WTC11 (cell line): ENCODE measurements at regions not wholly inside any gene's neighbourhood (a gene's known extent, or its start where the extent isn't known, plus 50 kb on each side); places are given as distances from the start of the nearest gene placed in this dataset.

Experiments
- ATAC-seq: fragments of 200-7000 bp; cut with Tn5 transposase; 2 replicates; pipeline ENCODE4 v1.10.0; 2021; ENCODE audit warnings: mild to moderate bottlenecking, moderate library complexity
- CTCF ChIA-PET: fragments of 300-600 bp; sonication (Branson Sonifier 250); formaldehyde crosslinking; loops from one replicate; lab custom pipeline; 2021; ENCODE audit warnings: antibody characterized with exemption; lab: Charles Lee
- POLR2A ChIA-PET: fragments of 350-600 bp; sonication (Branson Sonifier 250); formaldehyde crosslinking; loops from one replicate; lab custom pipeline; 2021; ENCODE audit warnings: antibody characterized with exemption; lab: Charles Lee
- DNase-seq: peaks from one replicate; pipeline ENCODE4 v3.0.0; 2021; ENCODE audit warnings: low spot score
- H3K27ac Mint-ChIP-seq: 2 replicates; pipeline ENCODE4 v1.8.0; 2021; ENCODE audit warnings: mixed read lengths
- H3K27me3 Mint-ChIP-seq: 2 replicates; pipeline ENCODE4 v1.8.0; 2021; ENCODE audit warnings: low read depth, mild to moderate bottlenecking, moderate library complexity, mixed read lengths
- H3K36me3 Mint-ChIP-seq: 2 replicates; pipeline ENCODE4 v1.8.0; 2021; ENCODE audit warnings: mixed read lengths
- H3K4me1 Mint-ChIP-seq: 2 replicates; pipeline ENCODE4 v1.8.0; 2022; ENCODE audit warnings: mixed read lengths
- H3K4me3 Mint-ChIP-seq: 2 replicates; pipeline ENCODE4 v1.8.0; 2021; ENCODE audit warnings: mild to moderate bottlenecking, moderate library complexity, mixed read lengths
- H3K9me3 Mint-ChIP-seq: 2 replicates; pipeline ENCODE4 v1.8.0; 2021; ENCODE audit warnings: mixed read lengths
- FOXP4 ChIP-seq: sonication (generic); formaldehyde crosslinking; IDR thresholded peaks from 2 replicates; pipeline ENCODE4 v1.8.0; 2022; ENCODE audit warnings: mild to moderate bottlenecking, missing genetic modification reagents
- GRHL2 ChIP-seq: fragments of 250-450 bp; sonication (Bioruptor Pico); IDR thresholded peaks from 2 replicates; pipeline ENCODE4 v1.8.0; 2022; ENCODE audit warnings: mild to moderate bottlenecking, moderate library complexity; ENCODE audit not compliant: insufficient replicate concordance, severe bottlenecking
- SOX15 ChIP-seq: fragments of 250-450 bp; sonication (Bioruptor Pico); IDR thresholded peaks from 2 replicates; pipeline ENCODE4 v1.9.0; 2021; ENCODE audit warnings: mild to moderate bottlenecking
- ZNF317 ChIP-seq: sonication (generic); formaldehyde crosslinking; IDR thresholded peaks from 2 replicates; pipeline ENCODE4 v1.8.1; 2023; ENCODE audit warnings: low read depth, mild to moderate bottlenecking, moderate library complexity, missing genetic modification reagents, borderline replicate concordance
- ZNF425 ChIP-seq: fragments of 250-450 bp; sonication (Bioruptor Pico); conservative IDR thresholded peaks from 2 replicates; pipeline ENCODE4 v1.9.0; 2021; ENCODE audit warnings: mild to moderate bottlenecking
- ZNF671 ChIP-seq: fragments of 250-450 bp; sonication (Bioruptor Pico); IDR thresholded peaks from 2 replicates; pipeline ENCODE4 v1.8.0; 2021; ENCODE audit warnings: mild to moderate bottlenecking
- TF ChIP-seq, protein P1 (sequence below): sonication (generic); formaldehyde crosslinking; IDR thresholded peaks from 2 replicates; pipeline ENCODE4 v1.8.1; 2023; ENCODE audit warnings: mild to moderate bottlenecking, missing genetic modification reagents
- TF ChIP-seq, protein P2 (sequence below): sonication (generic); formaldehyde crosslinking; IDR thresholded peaks from 2 replicates; pipeline ENCODE4 v1.8.1; 2022; ENCODE audit warnings: missing genetic modification reagents, borderline replicate concordance
- TF ChIP-seq, protein P3 (sequence below): fragments of 250-450 bp; sonication (Bioruptor Pico); IDR thresholded peaks from 2 replicates; pipeline ENCODE4 v2.1.2; 2022; ENCODE audit warnings: mild to moderate bottlenecking, moderate library complexity
- TF ChIP-seq, protein P4 (sequence below): sonication (generic); formaldehyde crosslinking; IDR thresholded peaks from 2 replicates; pipeline ENCODE4 v1.8.1; 2022; ENCODE audit warnings: low read depth, missing genetic modification reagents, borderline replicate concordance
- TF ChIP-seq, protein P5 (sequence below): fragments of 250-450 bp; sonication (Bioruptor Pico); IDR thresholded peaks from 2 replicates; pipeline ENCODE4 v1.9.0; 2021; ENCODE audit warnings: mild to moderate bottlenecking

GRCh38 chr6:100255701-100256100 lies 209.0 kb downstream of the SIM1 start:
- DNase-seq (no peak), ATAC-seq (no peak; the same call in 1 of the 2 replicates)
- Mint-ChIP-seq H3K4me3 (no peak overlapping the region), H3K27ac (no peak overlapping the region), H3K36me3 (no peaks in the 10 kb centered on the region)
- TF ChIP-seq, protein P1, sequence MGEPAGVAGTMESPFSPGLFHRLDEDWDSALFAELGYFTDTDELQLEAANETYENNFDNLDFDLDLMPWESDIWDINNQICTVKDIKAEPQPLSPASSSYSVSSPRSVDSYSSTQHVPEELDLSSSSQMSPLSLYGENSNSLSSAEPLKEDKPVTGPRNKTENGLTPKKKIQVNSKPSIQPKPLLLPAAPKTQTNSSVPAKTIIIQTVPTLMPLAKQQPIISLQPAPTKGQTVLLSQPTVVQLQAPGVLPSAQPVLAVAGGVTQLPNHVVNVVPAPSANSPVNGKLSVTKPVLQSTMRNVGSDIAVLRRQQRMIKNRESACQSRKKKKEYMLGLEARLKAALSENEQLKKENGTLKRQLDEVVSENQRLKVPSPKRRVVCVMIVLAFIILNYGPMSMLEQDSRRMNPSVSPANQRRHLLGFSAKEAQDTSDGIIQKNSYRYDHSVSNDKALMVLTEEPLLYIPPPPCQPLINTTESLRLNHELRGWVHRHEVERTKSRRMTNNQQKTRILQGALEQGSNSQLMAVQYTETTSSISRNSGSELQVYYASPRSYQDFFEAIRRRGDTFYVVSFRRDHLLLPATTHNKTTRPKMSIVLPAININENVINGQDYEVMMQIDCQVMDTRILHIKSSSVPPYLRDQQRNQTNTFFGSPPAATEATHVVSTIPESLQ (CRISPR knock-in tag) = no peak
- TF ChIP-seq, protein P2, sequence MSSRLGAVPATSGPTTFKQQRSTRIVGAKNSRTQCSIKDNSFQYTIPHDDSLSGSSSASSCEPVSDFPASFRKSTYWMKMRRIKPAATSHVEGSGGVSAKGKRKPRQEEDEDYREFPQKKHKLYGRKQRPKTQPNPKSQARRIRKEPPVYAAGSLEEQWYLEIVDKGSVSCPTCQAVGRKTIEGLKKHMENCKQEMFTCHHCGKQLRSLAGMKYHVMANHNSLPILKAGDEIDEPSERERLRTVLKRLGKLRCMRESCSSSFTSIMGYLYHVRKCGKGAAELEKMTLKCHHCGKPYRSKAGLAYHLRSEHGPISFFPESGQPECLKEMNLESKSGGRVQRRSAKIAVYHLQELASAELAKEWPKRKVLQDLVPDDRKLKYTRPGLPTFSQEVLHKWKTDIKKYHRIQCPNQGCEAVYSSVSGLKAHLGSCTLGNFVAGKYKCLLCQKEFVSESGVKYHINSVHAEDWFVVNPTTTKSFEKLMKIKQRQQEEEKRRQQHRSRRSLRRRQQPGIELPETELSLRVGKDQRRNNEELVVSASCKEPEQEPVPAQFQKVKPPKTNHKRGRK = no peak
- TF ChIP-seq, protein P3, sequence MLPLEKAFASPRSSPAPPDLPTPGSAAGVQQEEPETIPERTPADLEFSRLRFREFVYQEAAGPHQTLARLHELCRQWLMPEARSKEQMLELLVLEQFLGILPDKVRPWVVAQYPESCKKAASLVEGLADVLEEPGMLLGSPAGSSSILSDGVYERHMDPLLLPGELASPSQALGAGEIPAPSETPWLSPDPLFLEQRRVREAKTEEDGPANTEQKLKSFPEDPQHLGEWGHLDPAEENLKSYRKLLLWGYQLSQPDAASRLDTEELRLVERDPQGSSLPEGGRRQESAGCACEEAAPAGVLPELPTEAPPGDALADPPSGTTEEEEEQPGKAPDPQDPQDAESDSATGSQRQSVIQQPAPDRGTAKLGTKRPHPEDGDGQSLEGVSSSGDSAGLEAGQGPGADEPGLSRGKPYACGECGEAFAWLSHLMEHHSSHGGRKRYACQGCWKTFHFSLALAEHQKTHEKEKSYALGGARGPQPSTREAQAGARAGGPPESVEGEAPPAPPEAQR (CRISPR knock-in tag) = no peak
- TF ChIP-seq, protein P4, sequence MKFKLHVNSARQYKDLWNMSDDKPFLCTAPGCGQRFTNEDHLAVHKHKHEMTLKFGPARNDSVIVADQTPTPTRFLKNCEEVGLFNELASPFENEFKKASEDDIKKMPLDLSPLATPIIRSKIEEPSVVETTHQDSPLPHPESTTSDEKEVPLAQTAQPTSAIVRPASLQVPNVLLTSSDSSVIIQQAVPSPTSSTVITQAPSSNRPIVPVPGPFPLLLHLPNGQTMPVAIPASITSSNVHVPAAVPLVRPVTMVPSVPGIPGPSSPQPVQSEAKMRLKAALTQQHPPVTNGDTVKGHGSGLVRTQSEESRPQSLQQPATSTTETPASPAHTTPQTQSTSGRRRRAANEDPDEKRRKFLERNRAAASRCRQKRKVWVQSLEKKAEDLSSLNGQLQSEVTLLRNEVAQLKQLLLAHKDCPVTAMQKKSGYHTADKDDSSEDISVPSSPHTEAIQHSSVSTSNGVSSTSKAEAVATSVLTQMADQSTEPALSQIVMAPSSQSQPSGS (CRISPR knock-in tag) = no peak
- TF ChIP-seq, protein P5, sequence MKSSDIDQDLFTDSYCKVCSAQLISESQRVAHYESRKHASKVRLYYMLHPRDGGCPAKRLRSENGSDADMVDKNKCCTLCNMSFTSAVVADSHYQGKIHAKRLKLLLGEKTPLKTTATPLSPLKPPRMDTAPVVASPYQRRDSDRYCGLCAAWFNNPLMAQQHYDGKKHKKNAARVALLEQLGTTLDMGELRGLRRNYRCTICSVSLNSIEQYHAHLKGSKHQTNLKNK (CRISPR knock-in tag) = no peak
- TF ChIP-seq, all 79 proteins: peak for 0
- H3K27me3 Mint-ChIP-seq = no peaks in the 10 kb centered on the region
- H3K9me3 Mint-ChIP-seq = no peaks in the 10 kb centered on the region
- POLR2A ChIA-PET = interaction anchor here (0.6 kb wide), 1 partner anchor 200 kb away, joined by 3 read pairs; no protein-coding TSS in a partner anchor
- CTCF ChIA-PET = no interaction called here
- H3K4me1 Mint-ChIP-seq = peaks cover 9% of the 10 kb centered on the region

DNA sequence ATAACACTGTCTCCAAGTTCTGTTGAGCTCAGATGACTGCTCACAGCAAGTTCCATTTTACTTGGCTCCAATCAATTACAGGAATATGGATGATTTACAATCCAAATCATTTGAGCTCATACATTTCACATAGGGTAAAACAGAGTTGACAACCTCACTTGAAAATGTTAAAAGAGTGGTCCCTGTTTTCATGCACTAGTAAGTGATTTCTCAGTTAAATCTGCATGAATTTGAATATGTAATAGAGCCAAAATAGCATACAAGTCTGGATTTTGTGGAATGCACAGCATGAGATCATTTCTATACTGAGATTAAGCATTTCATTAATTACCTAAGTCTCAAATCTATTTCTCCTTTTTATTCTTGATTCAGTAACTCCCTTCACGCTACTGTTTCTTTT lies 217.6 kb downstream of the SIM1 start:
- Mint-ChIP-seq H3K27me3 (no peaks in the 10 kb centered on the region), H3K36me3 (no peaks in the 10 kb centered on the region), H3K27ac (no peak overlapping the region), H3K4me3 (no peak overlapping the region), H3K4me1 (peaks cover 4% of the 10 kb centered on the region), H3K9me3 (no peaks in the 10 kb centered on the region)
- ChIA-PET POLR2A (no interaction called here), CTCF (no interaction called here)
- TF ChIP-seq GRHL2 (CRISPR knock-in tag) (no peak), SOX15 (no peak), ZNF425 (no peak), FOXP4 (CRISPR knock-in tag) (no peak), ZNF317 (CRISPR knock-in tag) (no peak), ZNF671 (CRISPR knock-in tag) (no peak)
- DNase-seq (no peak), ATAC-seq (no peak)
